Left ventricle myocardium inferior (tissue), 1 donor: ENCODE measurements at regions not wholly inside any gene's neighbourhood (a gene's known extent, or its start where the extent isn't known, plus 50 kb on each side); places are given as distances from the start of the nearest gene placed in this dataset.

Experiments used
- DNase-seq: peaks from one replicate; pipeline ENCODE4 v3.0.0-alpha.2; 2020
- H3K27ac ChIP-seq: fragments of 200-600 bp; replicated peaks from 2 replicates; pipeline ENCODE4 v1.8.0; 2021
- H3K27me3 ChIP-seq: fragments of 200-600 bp; 2 replicates; pipeline ENCODE4 v1.8.0; 2021; ENCODE audit warnings: low read depth
- H3K36me3 ChIP-seq: fragments of 200-600 bp; 2 replicates; pipeline ENCODE4 v1.8.0; 2021
- H3K4me1 ChIP-seq: fragments of 200-600 bp; 2 replicates; pipeline ENCODE4 v1.8.0; 2021
- H3K4me3 ChIP-seq: fragments of 200-600 bp; 2 replicates; pipeline ENCODE4 v1.8.0; 2021; ENCODE audit warnings: mild to moderate bottlenecking, moderate library complexity
- H3K9me3 ChIP-seq: fragments of 200-600 bp; replicated peaks from 2 replicates; pipeline ENCODE4 v1.8.0; 2021
- intact Hi-C: fragments of 100-400 bp; cut with micrococcal nuclease; formaldehyde crosslinking; loops from one replicate; pipeline ENCODE4 v1.11.0; 2022
- TF ChIP-seq, protein P1 (sequence below): fragments of 200-600 bp; IDR thresholded peaks from 2 replicates; pipeline ENCODE4 v1.8.0; 2021; ENCODE audit warnings: antibody characterized with exemption, mild to moderate bottlenecking, borderline replicate concordance
- donor health status: DM: no; HTN: yes; CAD: no; lungs with severe emphysema.

DNA sequence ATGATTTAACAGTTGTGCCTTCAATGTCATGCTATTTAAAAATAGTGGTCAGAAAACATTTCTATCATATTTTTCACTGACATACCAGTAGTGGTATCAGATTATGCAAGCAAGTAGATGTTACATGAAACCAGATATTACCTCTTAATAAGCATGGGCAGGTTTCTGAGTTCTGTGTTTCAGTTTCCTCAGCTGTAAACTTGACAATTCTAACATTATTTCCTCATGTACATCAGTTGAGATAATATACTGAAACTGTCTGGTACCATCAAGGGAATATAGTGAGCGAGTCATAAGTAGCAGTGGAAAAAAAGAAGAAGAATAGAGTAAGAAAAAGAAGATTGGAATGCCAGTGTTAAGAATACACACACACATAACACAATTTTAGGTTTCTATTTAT, 477.9 kb upstream of the MANEA start:
- TF ChIP-seq, protein P1, sequence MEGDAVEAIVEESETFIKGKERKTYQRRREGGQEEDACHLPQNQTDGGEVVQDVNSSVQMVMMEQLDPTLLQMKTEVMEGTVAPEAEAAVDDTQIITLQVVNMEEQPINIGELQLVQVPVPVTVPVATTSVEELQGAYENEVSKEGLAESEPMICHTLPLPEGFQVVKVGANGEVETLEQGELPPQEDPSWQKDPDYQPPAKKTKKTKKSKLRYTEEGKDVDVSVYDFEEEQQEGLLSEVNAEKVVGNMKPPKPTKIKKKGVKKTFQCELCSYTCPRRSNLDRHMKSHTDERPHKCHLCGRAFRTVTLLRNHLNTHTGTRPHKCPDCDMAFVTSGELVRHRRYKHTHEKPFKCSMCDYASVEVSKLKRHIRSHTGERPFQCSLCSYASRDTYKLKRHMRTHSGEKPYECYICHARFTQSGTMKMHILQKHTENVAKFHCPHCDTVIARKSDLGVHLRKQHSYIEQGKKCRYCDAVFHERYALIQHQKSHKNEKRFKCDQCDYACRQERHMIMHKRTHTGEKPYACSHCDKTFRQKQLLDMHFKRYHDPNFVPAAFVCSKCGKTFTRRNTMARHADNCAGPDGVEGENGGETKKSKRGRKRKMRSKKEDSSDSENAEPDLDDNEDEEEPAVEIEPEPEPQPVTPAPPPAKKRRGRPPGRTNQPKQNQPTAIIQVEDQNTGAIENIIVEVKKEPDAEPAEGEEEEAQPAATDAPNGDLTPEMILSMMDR, result no peak
- no peaks in the 10 kb centered on the region for H3K9me3 ChIP-seq
- H3K27me3 ChIP-seq, result no peaks in the 10 kb centered on the region

DNA sequence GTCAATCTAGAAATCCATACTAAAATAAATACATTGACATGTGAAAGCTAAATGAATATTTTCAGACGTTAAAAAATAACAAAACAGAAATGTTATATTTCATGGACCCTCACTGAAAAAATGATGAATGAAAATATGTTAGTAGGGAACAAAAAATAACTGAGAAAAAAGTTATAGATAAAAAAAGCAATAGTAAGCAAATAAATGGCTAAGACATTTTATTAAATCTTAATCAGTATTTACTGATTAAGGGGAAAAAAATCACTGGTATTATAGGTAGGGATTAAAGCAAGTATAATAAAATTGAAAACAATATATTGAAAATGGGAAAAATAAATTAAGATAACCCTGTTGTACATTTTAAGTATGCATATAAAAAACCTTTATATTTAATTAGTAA, 468.1 kb upstream of the MANEA start:
- TF ChIP-seq, protein P1, result no peak
- Histone ChIP-seq H3K9me3 (no peaks in the 10 kb centered on the region), H3K27me3 (no peaks in the 10 kb centered on the region), H3K4me1 (no peaks in the 10 kb centered on the region), H3K4me3 (no peak overlapping the region), H3K36me3 (no peaks in the 10 kb centered on the region), H3K27ac (no peak overlapping the region)
- DNase-seq, result no peak
- intact Hi-C loops, result no loop called here

More for the DNA sequence above, 477.9 kb upstream of the MANEA start:
- intact Hi-C loops, result no loop called here
- Histone ChIP-seq H3K27ac (no peak overlapping the region), H3K4me3 (no peak overlapping the region), H3K36me3 (no peaks in the 10 kb centered on the region), H3K4me1 (no peaks in the 10 kb centered on the region)
- no peak for DNase-seq

DNA sequence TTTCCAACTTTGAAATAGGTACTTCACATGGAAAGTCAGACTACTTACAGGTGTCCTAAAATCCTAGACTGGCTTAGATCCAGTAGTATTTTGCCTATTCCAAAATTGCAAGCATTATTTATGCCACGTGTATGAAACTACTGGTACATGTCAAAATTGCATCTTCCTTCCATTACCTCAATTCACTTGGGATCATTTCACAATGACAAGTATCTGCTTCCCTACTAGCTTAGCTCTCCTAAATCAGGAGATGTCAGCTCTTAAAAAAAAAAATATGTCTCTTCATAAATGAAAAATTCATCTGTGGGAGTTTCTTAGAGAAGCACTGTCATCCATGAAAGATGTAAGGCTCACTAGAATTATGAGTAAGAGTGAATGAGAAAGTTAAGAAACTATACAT, 466.6 kb upstream of the MANEA start:
- no peaks in the 10 kb centered on the region for H3K27me3 ChIP-seq
- no peaks in the 10 kb centered on the region for H3K4me1 ChIP-seq
- TF ChIP-seq, protein P1, result no peak
- H3K9me3 ChIP-seq, result no peaks in the 10 kb centered on the region
- H3K27ac ChIP-seq, result no peak overlapping the region
- DNase-seq, result no peak
- no peaks in the 10 kb centered on the region for H3K36me3 ChIP-seq
- intact Hi-C loops, result no loop called here
- H3K4me3 ChIP-seq, result no peak overlapping the region

DNA sequence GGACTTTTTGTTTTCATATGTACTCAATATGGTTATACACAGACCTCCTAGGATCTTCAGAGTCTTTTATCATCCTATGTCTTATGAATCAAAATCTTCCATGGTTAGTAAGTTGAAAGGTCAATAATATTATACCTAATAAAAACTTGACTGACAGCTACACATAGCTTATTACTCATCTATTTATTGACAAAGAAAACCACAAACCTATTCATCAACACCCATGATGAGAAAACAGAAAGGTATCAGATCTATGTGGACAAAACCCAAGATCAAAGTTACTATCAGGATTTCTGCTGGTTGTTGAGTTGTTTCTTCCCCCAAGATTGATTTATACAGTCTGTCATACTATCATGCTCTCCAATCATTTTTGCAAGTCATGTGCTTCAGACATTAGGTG, 460.1 kb upstream of the MANEA start:
- TF ChIP-seq, protein P1, result no peak
- intact Hi-C loops, result no loop called here
- no peaks in the 10 kb centered on the region for H3K36me3 ChIP-seq
- H3K4me1 ChIP-seq, result no peaks in the 10 kb centered on the region
- H3K27me3 ChIP-seq, result no peaks in the 10 kb centered on the region
- H3K9me3 ChIP-seq, result no peaks in the 10 kb centered on the region
- no peak overlapping the region for H3K4me3 ChIP-seq
- no peak overlapping the region for H3K27ac ChIP-seq
- no peak for DNase-seq

DNA sequence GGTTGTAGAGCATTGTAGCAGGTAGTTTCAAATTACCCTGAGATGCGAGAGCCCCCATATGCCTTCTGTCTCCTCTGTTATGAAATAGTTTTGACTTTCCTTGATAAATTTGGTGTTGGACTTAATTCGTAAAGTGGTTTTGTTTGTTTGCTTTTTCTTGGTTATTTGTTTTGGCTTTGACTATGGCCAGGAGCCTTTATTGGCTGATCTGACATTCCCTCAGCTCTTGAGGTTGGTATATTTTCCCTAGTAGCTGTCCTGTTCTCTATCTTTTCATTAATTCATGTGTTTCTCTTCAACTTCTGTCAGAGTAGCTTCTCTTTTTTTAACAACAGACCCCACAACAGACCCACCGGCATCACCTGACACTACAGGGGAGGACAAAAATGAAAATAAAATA, 457.4 kb upstream of the MANEA start:
- H3K36me3 ChIP-seq, result no peaks in the 10 kb centered on the region
- intact Hi-C loops, result no loop called here
- DNase-seq, result no peak

More for the DNA sequence above, 457.4 kb upstream of the MANEA start:
- no peak overlapping the region for H3K27ac ChIP-seq
- no peak overlapping the region for H3K4me3 ChIP-seq
- no peaks in the 10 kb centered on the region for H3K9me3 ChIP-seq
- H3K4me1 ChIP-seq, result no peaks in the 10 kb centered on the region
- no peaks in the 10 kb centered on the region for H3K27me3 ChIP-seq
- TF ChIP-seq, protein P1, result no peak
